ENCODE measurements at regions not wholly inside any gene's neighbourhood (a gene's known extent, or its start where the extent isn't known, plus 50 kb on each side); places are given as distances from the start of the nearest gene placed in this dataset.
"Not testable (repeated sequence)": the region's sequence is repeated elsewhere in the genome, so short reads cannot be mapped to it uniquely, and the experiment has no call there.

- no peak for DNase-seq
These were observed 108.4 kb upstream of the SLC6A11 start for GRCh38 chr3:10707400-10708215.

- no peak for DNase-seq
These were observed 107.7 kb upstream of the SLC6A11 start for GRCh38 chr3:10708216-10708893.

GRCh38 chr3:10709110-10709781 lies 106.8 kb upstream of the SLC6A11 start:
- no peak for DNase-seq

- DNase-seq, result no peak
These were observed 103.9 kb upstream of the SLC6A11 start for GRCh38 chr3:10712121-10712520.

GRCh38 chr3:10713656-10714055 lies 102.4 kb upstream of the SLC6A11 start:
- no peak for DNase-seq

- DNase-seq, result no peak
These were observed 100.1 kb upstream of the SLC6A11 start for GRCh38 chr3:10715886-10716285.

GRCh38 chr3:10716964-10717363 lies 99.1 kb upstream of the SLC6A11 start:
- DNase-seq, result no peak

GRCh38 chr3:10717756-10718155 lies 98.3 kb upstream of the SLC6A11 start:
- no peak for DNase-seq

GRCh38 chr3:10721101-10721500 lies 94.9 kb upstream of the SLC6A11 start:
- no peak for DNase-seq

- DNase-seq, result no peak
These were observed 93.1 kb upstream of the SLC6A11 start for GRCh38 chr3:10722911-10723310.

- no peak for DNase-seq
These were observed 92.0 kb upstream of the SLC6A11 start for GRCh38 chr3:10723991-10724390.

GRCh38 chr3:10725067-10725466 lies 91.0 kb upstream of the SLC6A11 start:
- DNase-seq, result no peak

GRCh38 chr3:10725846-10726245 lies 90.2 kb upstream of the SLC6A11 start:
- no peak for DNase-seq

GRCh38 chr3:10726787-10727186 lies 89.2 kb upstream of the SLC6A11 start:
- DNase-seq, result no peak

- DNase-seq, result no peak
These were observed 86.6 kb upstream of the SLC6A11 start for GRCh38 chr3:10729439-10729838.

GRCh38 chr3:10732292-10732691 lies 83.7 kb upstream of the SLC6A11 start:
- no peak for DNase-seq

- DNase-seq, result no peak
These were observed 82.7 kb upstream of the SLC6A11 start for GRCh38 chr3:10733297-10733696.

GRCh38 chr3:10736444-10736843 lies 79.6 kb upstream of the SLC6A11 start:
- not testable (repeated sequence) for DNase-seq

- no peak for DNase-seq
These were observed 78.2 kb upstream of the SLC6A11 start for GRCh38 chr3:10737785-10738184.

- peak; percentile 63 for DNase-seq
These were observed 77.2 kb upstream of the SLC6A11 start for GRCh38 chr3:10738688-10739372.

GRCh38 chr3:10740954-10741353 lies 75.1 kb upstream of the SLC6A11 start:
- no peak for DNase-seq

GRCh38 chr3:10741891-10742671 lies 73.9 kb upstream of the SLC6A11 start:
- DNase-seq, result no peak
